ENCODE measurements at regions not wholly inside any gene's neighbourhood (a gene's known extent, or its start where the extent isn't known, plus 50 kb on each side); places are given as distances from the start of the nearest gene placed in this dataset.
A peak's percentile ranks its signal among the peaks of the same experiment; 100 is the strongest.

GRCh38 chr5:179497636-179498340 lies 52.6 kb upstream of the RUFY1 start:
- no peak overlapping the region for H3K4me3 ChIP-seq
- H3K27ac ChIP-seq: no peak overlapping the region

GRCh38 chr5:179495906-179496455 lies 54.4 kb upstream of the RUFY1 start:
- H3K4me3 ChIP-seq: no peak overlapping the region
- H3K27ac ChIP-seq: no peak overlapping the region

- H3K4me3 ChIP-seq: no peak overlapping the region
These were observed 55.4 kb upstream of the RUFY1 start for GRCh38 chr5:179494774-179495526.

GRCh38 chr5:179488975-179489374 lies 61.4 kb upstream of the RUFY1 start:
- no peak overlapping the region for H3K4me3 ChIP-seq
- peak overlapping the region in 1 of 21 experiments; percentile 48 for H3K27ac ChIP-seq

More at GRCh38 chr5:179494774-179495526, 55.4 kb upstream of the RUFY1 start:
- no peak overlapping the region for H3K27ac ChIP-seq

GRCh38 chr5:179488491-179488890 lies 61.9 kb upstream of the RUFY1 start:
- Histone ChIP-seq H3K27ac (peak overlapping the region in 3 of 21 experiments; percentile 14 to 48 (median 24)), H3K4me3 (no peak overlapping the region)

GRCh38 chr5:179487145-179487544 lies 63.2 kb upstream of the RUFY1 start:
- Histone ChIP-seq H3K4me3 (no peak overlapping the region), H3K27ac (no peak overlapping the region)

- Histone ChIP-seq H3K27ac (peak overlapping the region in 6 of 21 experiments; percentile 8 to 59 (median 51)), H3K4me3 (no peak overlapping the region)
These were observed 63.7 kb upstream of the RUFY1 start for GRCh38 chr5:179486596-179487051.

GRCh38 chr5:179485845-179486575 lies 64.3 kb upstream of the RUFY1 start:
- Histone ChIP-seq H3K27ac (peak overlapping the region in 6 of 21 experiments; percentile 8 to 59 (median 51)), H3K4me3 (no peak overlapping the region)

GRCh38 chr5:179484761-179485160 lies 65.6 kb upstream of the RUFY1 start:
- no peak overlapping the region for H3K4me3 ChIP-seq
- peak overlapping the region in 3 of 21 experiments; percentile 46 to 75 (median 70) for H3K27ac ChIP-seq

GRCh38 chr5:179484201-179484600 lies 66.2 kb upstream of the RUFY1 start:
- Histone ChIP-seq H3K27ac (peak overlapping the region in 3 of 21 experiments; percentile 46 to 75 (median 70)), H3K4me3 (no peak overlapping the region)

- Histone ChIP-seq H3K4me3 (no peak overlapping the region), H3K27ac (no peak overlapping the region)
These were observed 71.7 kb upstream of the RUFY1 start for GRCh38 chr5:179478624-179479023.

- no peak overlapping the region for H3K27ac ChIP-seq
- no peak overlapping the region for H3K4me3 ChIP-seq
These were observed 75.1 kb upstream of the RUFY1 start for GRCh38 chr5:179475208-179475751.

- Histone ChIP-seq H3K27ac (no peak overlapping the region), H3K4me3 (no peak overlapping the region)
These were observed 77.7 kb upstream of the RUFY1 start for GRCh38 chr5:179472641-179473040.

- H3K27ac ChIP-seq: no peak overlapping the region
- H3K4me3 ChIP-seq: no peak overlapping the region
These were observed 78.2 kb upstream of the RUFY1 start for GRCh38 chr5:179472174-179472573.

GRCh38 chr5:179470201-179470600 lies 80.2 kb upstream of the RUFY1 start:
- Histone ChIP-seq H3K4me3 (no peak overlapping the region), H3K27ac (no peak overlapping the region)

- Histone ChIP-seq H3K4me3 (no peak overlapping the region), H3K27ac (no peak overlapping the region)
These were observed 81.7 kb upstream of the RUFY1 start for GRCh38 chr5:179468696-179469095.

GRCh38 chr5:179467441-179467840 lies 82.9 kb upstream of the RUFY1 start:
- no peak overlapping the region for H3K4me3 ChIP-seq
- no peak overlapping the region for H3K27ac ChIP-seq

GRCh38 chr5:179464631-179465030 lies 85.7 kb upstream of the RUFY1 start:
- H3K27ac ChIP-seq: no peak overlapping the region
- H3K4me3 ChIP-seq: no peak overlapping the region

GRCh38 chr5:179462040-179462439 lies 88.3 kb upstream of the RUFY1 start:
- Histone ChIP-seq H3K27ac (no peak overlapping the region), H3K4me3 (no peak overlapping the region)

- no peak overlapping the region for H3K27ac ChIP-seq
- no peak overlapping the region for H3K4me3 ChIP-seq
These were observed 88.8 kb upstream of the RUFY1 start for GRCh38 chr5:179461576-179461975.
